ENCODE measurements at regions not wholly inside any gene's neighbourhood (a gene's known extent, or its start where the extent isn't known, plus 50 kb on each side); places are given as distances from the start of the nearest gene placed in this dataset.

- ChIA-PET CTCF (no interaction called here), POLR2A (no interaction called here)
- no TSS peak for BruUV-seq (replicated peaks)
- TF ChIP-seq POLR2AphosphoS5 (IDR thresholded peaks at IDR 0.05; ENCODE audit: insufficient read depth, low read depth, low read length) (no peak), GATA2 (IDR thresholded peaks at IDR 0.05; ENCODE audit: insufficient read depth, insufficient read length, low read depth, low read length) (no peak), EZH2 (IDR thresholded peaks at IDR 0.05; ENCODE audit: borderline replicate concordance, low read depth, low read length, severe bottlenecking) (no peak)
- Histone ChIP-seq H2AFZ (ENCODE audit: low read depth, low read length) (no peak overlapping the region), H3K4me3 (replicated peaks in 1 of 3; ENCODE audit: insufficient read depth in 1 of 3, low read depth in 1 of 3, low read length in 3 of 3) (no peak overlapping the region), H3K36me3 (ENCODE audit: control insufficient read depth in 2 of 2, extremely low read depth in 1 of 2, insufficient read depth in 2 of 2, low read length in 2 of 2) (no peaks in the 10 kb centered on the region), H3K4me2 (ENCODE audit: insufficient read depth, low read length) (no peak overlapping the region), H3K27me3 (ENCODE audit: control insufficient read depth in 2 of 2, insufficient read depth in 2 of 2, low read length in 2 of 2) (no peaks in the 10 kb centered on the region), H3K9me3 (replicated peaks; ENCODE audit: control insufficient read depth, insufficient read depth, low read length) (no peaks in the 10 kb centered on the region), H3K79me2 (ENCODE audit: control insufficient read depth, insufficient read depth, low read length) (no peaks in the 10 kb centered on the region), H3K9me1 (replicated peaks; ENCODE audit: control insufficient read depth, extremely low read depth, insufficient read depth, low read length) (no peaks in the 10 kb centered on the region), H3K9ac (replicated peaks; ENCODE audit: extremely low read depth, insufficient read depth, low read length) (no peak overlapping the region), H3K4me1 (ENCODE audit: control insufficient read depth, extremely low read depth, insufficient read depth, low read length) (peaks cover 5% of the 10 kb centered on the region), H4K20me1 (replicated peaks; ENCODE audit: control insufficient read depth, extremely low read depth, insufficient read depth, low read length) (no peaks in the 10 kb centered on the region), H3K27ac (ENCODE audit: insufficient read depth, low read depth, low read length) (no peak overlapping the region)
- dilution Hi-C loops (cut with MboI; ENCODE audit: extremely low pct_ligation_motif_present, low sequenced_read_pairs): no loop called here
- no peak for DNase-seq (ENCODE audit: low read depth, low spot score)
- FAIRE-seq: no peak
- intact Hi-C loops (cut with micrococcal nuclease): no loop called here
These were observed 641.6 kb upstream of the TBL1XR1 start for GRCh38 chr3:177838766-177839350.

GRCh38 chr3:177842302-177842701 lies 645.0 kb upstream of the TBL1XR1 start:
- dilution Hi-C loops (cut with MboI; ENCODE audit: extremely low pct_ligation_motif_present, low sequenced_read_pairs): no loop called here
- H3K4me3 ChIP-seq (replicated peaks in 1 of 3; ENCODE audit: insufficient read depth in 1 of 3, low read depth in 1 of 3, low read length in 3 of 3): no peak overlapping the region
- POLR2A ChIA-PET: no interaction called here

More at GRCh38 chr3:177842302-177842701, 645.0 kb upstream of the TBL1XR1 start:
- CTCF ChIA-PET: interaction anchor here (1.4 kb wide), 1 partner anchor 64 kb away, joined by 3 read pairs; no protein-coding TSS in a partner anchor
- Histone ChIP-seq H3K4me1 (ENCODE audit: control insufficient read depth, extremely low read depth, insufficient read depth, low read length) (no peaks in the 10 kb centered on the region), H3K9me1 (replicated peaks; ENCODE audit: control insufficient read depth, extremely low read depth, insufficient read depth, low read length) (no peaks in the 10 kb centered on the region), H2AFZ (ENCODE audit: low read depth, low read length) (no peak overlapping the region), H3K27ac (ENCODE audit: insufficient read depth, low read depth, low read length) (no peak overlapping the region), H3K36me3 (ENCODE audit: control insufficient read depth in 2 of 2, extremely low read depth in 1 of 2, insufficient read depth in 2 of 2, low read length in 2 of 2) (no peaks in the 10 kb centered on the region), H3K9ac (replicated peaks; ENCODE audit: extremely low read depth, insufficient read depth, low read length) (no peak overlapping the region), H3K27me3 (ENCODE audit: control insufficient read depth in 2 of 2, insufficient read depth in 2 of 2, low read length in 2 of 2) (no peaks in the 10 kb centered on the region), H3K79me2 (ENCODE audit: control insufficient read depth, insufficient read depth, low read length) (no peaks in the 10 kb centered on the region), H4K20me1 (replicated peaks; ENCODE audit: control insufficient read depth, extremely low read depth, insufficient read depth, low read length) (no peaks in the 10 kb centered on the region), H3K9me3 (replicated peaks; ENCODE audit: control insufficient read depth, insufficient read depth, low read length) (no peaks in the 10 kb centered on the region), H3K4me2 (ENCODE audit: insufficient read depth, low read length) (no peak overlapping the region)
- DNase-seq (ENCODE audit: low read depth, low spot score) (no peak), FAIRE-seq (no peak)
- TF ChIP-seq MAX (IDR thresholded peaks at IDR 0.05; ENCODE audit: insufficient read depth, insufficient read length): no peak
- no peak for TF ChIP-seq GATA2 (IDR thresholded peaks at IDR 0.05; ENCODE audit: insufficient read depth, insufficient read length, low read depth, low read length)
- TF ChIP-seq EZH2 (IDR thresholded peaks at IDR 0.05; ENCODE audit: borderline replicate concordance, low read depth, low read length, severe bottlenecking): no peak
- TF ChIP-seq POLR2AphosphoS5 (IDR thresholded peaks at IDR 0.05; ENCODE audit: insufficient read depth, low read depth, low read length): no peak
- TF ChIP-seq JUN (IDR thresholded peaks at IDR 0.05; ENCODE audit: borderline replicate concordance, insufficient read depth, insufficient read length, low read depth): no peak
- no peak for TF ChIP-seq POLR2A (IDR thresholded peaks at IDR 0.05; ENCODE audit: low read depth, low read length)
- TF ChIP-seq MYC (IDR thresholded peaks at IDR 0.05; ENCODE audit: low read depth, low read length): no peak
- no peak for TF ChIP-seq CTCF (IDR thresholded peaks at IDR 0.05; ENCODE audit: extremely low read depth in 1 of 2, insufficient read depth in 1 of 2, low read depth in 1 of 2, low read length in 2 of 2)
- no peak for TF ChIP-seq FOS (IDR thresholded peaks at IDR 0.05; ENCODE audit: borderline replicate concordance, insufficient read depth, low read length)
- intact Hi-C loops (cut with micrococcal nuclease): no loop called here
- no TSS peak for BruUV-seq (replicated peaks)
